ENCODE measurements at regions not wholly inside any gene's neighbourhood (a gene's known extent, or its start where the extent isn't known, plus 50 kb on each side); places are given as distances from the start of the nearest gene placed in this dataset.
A peak's percentile ranks its signal among the peaks of the same experiment; 100 is the strongest.

GRCh38 chr5:124658867-124659557 is 87.4 kb downstream of the ZNF608 start:
- intact Hi-C loops (cut with micrococcal nuclease; ENCODE audit: unreplicated experiment), result loop anchor here (5.0 kb wide), 1 partner anchor 78 kb away; no protein-coding TSS in a partner anchor
- TF ChIP-seq EZH2 (IDR thresholded peaks at IDR 0.05; ENCODE audit: borderline replicate concordance, low read depth, low read length, poor library complexity, severe bottlenecking) (no peak), CTCF (conservative IDR thresholded peaks at IDR 0.05; ENCODE audit: low read depth, low read length) (no peak)

GRCh38 chr5:124655921-124656511 is 90.4 kb downstream of the ZNF608 start:
- Histone ChIP-seq H3K4me3 (ENCODE audit: low read depth, low read length, poor library complexity, severe bottlenecking) (no peak overlapping the region), H3K9me3 (ENCODE audit: low read depth, low read length, poor library complexity, severe bottlenecking) (no peaks in the 10 kb centered on the region), H3K36me3 (ENCODE audit: insufficient read depth, low read length, poor library complexity, severe bottlenecking) (no peaks in the 10 kb centered on the region), H3K4me1 (ENCODE audit: insufficient read depth, low read length, poor library complexity, severe bottlenecking) (peaks cover 25% of the 10 kb centered on the region), H3K27me3 (replicated peaks; ENCODE audit: insufficient read depth, low read depth, low read length, poor library complexity) (no peaks in the 10 kb centered on the region), H3K27ac (ENCODE audit: low read depth, low read length, poor library complexity, severe bottlenecking) (no peak overlapping the region)
- POLR2A ChIA-PET (ENCODE audit: low non-redundant PET), result no interaction called here
- CTCF ChIA-PET, result no interaction called here
- no TSS peak for BruUV-seq (replicated peaks)
- DNase-seq (ENCODE audit: low spot score), result peak; percentile 75
- TF ChIP-seq EZH2 (IDR thresholded peaks at IDR 0.05; ENCODE audit: borderline replicate concordance, low read depth, low read length, poor library complexity, severe bottlenecking) (no peak), CTCF (conservative IDR thresholded peaks at IDR 0.05; ENCODE audit: low read depth, low read length) (no peak)
- intact Hi-C loops (cut with micrococcal nuclease; ENCODE audit: unreplicated experiment), result loop anchor here (5.0 kb wide), 1 partner anchor 81 kb away; no protein-coding TSS in a partner anchor

More at GRCh38 chr5:124658867-124659557, 87.4 kb downstream of the ZNF608 start:
- no TSS peak for BruUV-seq (replicated peaks)
- H3K36me3 ChIP-seq (ENCODE audit: insufficient read depth, low read length, poor library complexity, severe bottlenecking), result no peaks in the 10 kb centered on the region
- no peaks in the 10 kb centered on the region for H3K27me3 ChIP-seq (replicated peaks; ENCODE audit: insufficient read depth, low read depth, low read length, poor library complexity)
- no peak overlapping the region for H3K4me3 ChIP-seq (ENCODE audit: low read depth, low read length, poor library complexity, severe bottlenecking)
- ChIA-PET CTCF (no interaction called here), POLR2A (ENCODE audit: low non-redundant PET) (interaction anchor here (0.7 kb wide), 1 partner anchor 1008 kb away, joined by 4 read pairs; no protein-coding TSS in a partner anchor)
- H3K4me1 ChIP-seq (ENCODE audit: insufficient read depth, low read length, poor library complexity, severe bottlenecking), result peaks cover 29% of the 10 kb centered on the region
- H3K9me3 ChIP-seq (ENCODE audit: low read depth, low read length, poor library complexity, severe bottlenecking), result no peaks in the 10 kb centered on the region
- no peak for DNase-seq (ENCODE audit: low spot score)
- no peak overlapping the region for H3K27ac ChIP-seq (ENCODE audit: low read depth, low read length, poor library complexity, severe bottlenecking)

GRCh38 chr5:124655251-124655917 is 91.1 kb downstream of the ZNF608 start:
- H3K4me3 ChIP-seq (ENCODE audit: low read depth, low read length, poor library complexity, severe bottlenecking), result no peak overlapping the region
- intact Hi-C loops (cut with micrococcal nuclease; ENCODE audit: unreplicated experiment), result loop anchor here (5.0 kb wide), 1 partner anchor 82 kb away; no protein-coding TSS in a partner anchor
- H3K9me3 ChIP-seq (ENCODE audit: low read depth, low read length, poor library complexity, severe bottlenecking), result no peaks in the 10 kb centered on the region
- no peak overlapping the region for H3K27ac ChIP-seq (ENCODE audit: low read depth, low read length, poor library complexity, severe bottlenecking)
- BruUV-seq (replicated peaks), result no TSS peak
- ChIA-PET POLR2A (ENCODE audit: low non-redundant PET) (no interaction called here), CTCF (no interaction called here)
- H3K27me3 ChIP-seq (replicated peaks; ENCODE audit: insufficient read depth, low read depth, low read length, poor library complexity), result no peaks in the 10 kb centered on the region
- peaks cover 31% of the 10 kb centered on the region for H3K4me1 ChIP-seq (ENCODE audit: insufficient read depth, low read length, poor library complexity, severe bottlenecking)
- no peak for DNase-seq (ENCODE audit: low spot score)
- no peaks in the 10 kb centered on the region for H3K36me3 ChIP-seq (ENCODE audit: insufficient read depth, low read length, poor library complexity, severe bottlenecking)
- TF ChIP-seq CTCF (conservative IDR thresholded peaks at IDR 0.05; ENCODE audit: low read depth, low read length), result no peak
- TF ChIP-seq EZH2 (IDR thresholded peaks at IDR 0.05; ENCODE audit: borderline replicate concordance, low read depth, low read length, poor library complexity, severe bottlenecking), result no peak
